Adipocyte (in vitro differentiated cells): ENCODE measurements at regions not wholly inside any gene's neighbourhood (a gene's known extent, or its start where the extent isn't known, plus 50 kb on each side); places are given as distances from the start of the nearest gene placed in this dataset.

Experiments
- DNase-seq: peaks from one replicate; pipeline ENCODE4 v3.0.0-alpha.2; 2015; ENCODE audit warnings: low read depth
- H3K27me3 ChIP-seq: replicated peaks from 2 replicates; pipeline ENCODE4 v1.7.0; 2013; ENCODE audit warnings: mild to moderate bottlenecking, low read length, moderate library complexity; ENCODE audit not compliant: control insufficient read depth, insufficient read depth
- H3K36me3 ChIP-seq: 2 replicates; pipeline ENCODE4 v1.7.0; 2013; ENCODE audit warnings: low read length, mild to moderate bottlenecking, moderate library complexity; ENCODE audit not compliant: control insufficient read depth, insufficient read depth, severe bottlenecking
- H3K4me1 ChIP-seq: 2 replicates; pipeline ENCODE4 v1.7.0; 2013; ENCODE audit warnings: mild to moderate bottlenecking, low read length, moderate library complexity; ENCODE audit not compliant: control insufficient read depth, insufficient read depth
- H3K4me3 ChIP-seq: 2 replicates; pipeline ENCODE4 v1.7.0; 2013; ENCODE audit warnings: mild to moderate bottlenecking, low read length, moderate library complexity
- H3K9ac ChIP-seq: 2 replicates; pipeline ENCODE4 v1.7.0; 2013; ENCODE audit warnings: mild to moderate bottlenecking, low read length, moderate library complexity
- H3K9me3 ChIP-seq: 2 replicates; pipeline ENCODE4 v1.7.0; 2013; ENCODE audit warnings: mild to moderate bottlenecking, low read length, moderate library complexity; ENCODE audit not compliant: control insufficient read depth

DNA sequence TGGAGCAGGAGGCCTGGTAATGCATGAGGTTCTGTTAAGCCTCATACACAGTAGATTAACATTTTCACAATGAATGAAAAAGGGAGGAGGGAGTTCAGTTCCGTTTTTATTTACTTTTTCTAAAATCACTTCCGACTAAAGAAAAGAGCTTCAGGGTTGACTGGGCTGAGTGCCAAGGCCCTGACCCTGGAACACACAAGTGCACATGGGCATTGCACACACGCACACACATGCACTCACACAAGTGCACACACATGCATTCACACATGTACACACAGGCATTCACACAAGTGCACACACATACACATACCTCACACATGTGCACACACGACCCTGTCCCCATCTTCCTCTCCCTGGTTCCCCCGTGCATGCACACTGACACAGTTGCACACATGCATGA, 303.3 kb downstream of the BRD1 start:
- Histone ChIP-seq H3K9ac (no peak overlapping the region), H3K36me3 (no peaks in the 10 kb centered on the region), H3K4me3 (no peak overlapping the region), H3K27me3 (peaks cover under 1% of the 10 kb centered on the region), H3K4me1 (no peaks in the 10 kb centered on the region), H3K9me3 (peaks cover 4% of the 10 kb centered on the region)
- no peak for DNase-seq

DNA sequence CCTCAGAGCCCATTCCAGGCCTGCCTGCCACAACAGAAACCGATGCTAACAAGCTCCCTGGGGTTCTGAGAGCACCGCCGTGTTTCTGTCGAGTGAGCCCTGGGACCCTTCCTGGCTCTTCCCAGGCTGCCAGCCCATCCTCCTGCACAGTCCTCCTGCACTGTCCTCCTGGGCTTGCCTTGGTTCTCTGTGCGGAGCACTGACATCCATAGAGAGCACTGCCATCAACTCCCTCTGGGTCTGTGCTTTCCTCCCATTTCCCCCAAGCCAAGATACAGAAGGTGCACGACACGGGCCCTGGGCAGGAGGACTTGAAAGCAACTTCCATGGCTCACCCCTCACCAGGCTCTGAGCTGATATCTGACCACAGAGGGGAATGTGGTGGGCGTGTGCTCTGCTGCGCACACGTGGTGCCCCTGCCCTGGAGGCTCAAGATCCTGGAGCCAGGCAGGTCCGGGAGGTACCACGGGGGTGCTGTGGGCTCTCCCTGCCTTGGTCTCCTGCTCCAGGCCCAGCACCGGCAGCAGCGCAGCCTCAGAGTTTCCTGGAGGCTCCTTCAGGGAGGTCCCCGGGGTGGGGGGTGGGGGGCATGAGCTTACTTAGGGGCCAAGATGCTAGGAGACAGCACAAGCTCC, 304.2 kb downstream of the BRD1 start:
- Histone ChIP-seq H3K36me3 (no peaks in the 10 kb centered on the region), H3K27me3 (peaks cover 4% of the 10 kb centered on the region), H3K9me3 (peaks cover 4% of the 10 kb centered on the region), H3K4me3 (no peak overlapping the region), H3K9ac (no peak overlapping the region), H3K4me1 (no peaks in the 10 kb centered on the region)
- DNase-seq: no peak

DNA sequence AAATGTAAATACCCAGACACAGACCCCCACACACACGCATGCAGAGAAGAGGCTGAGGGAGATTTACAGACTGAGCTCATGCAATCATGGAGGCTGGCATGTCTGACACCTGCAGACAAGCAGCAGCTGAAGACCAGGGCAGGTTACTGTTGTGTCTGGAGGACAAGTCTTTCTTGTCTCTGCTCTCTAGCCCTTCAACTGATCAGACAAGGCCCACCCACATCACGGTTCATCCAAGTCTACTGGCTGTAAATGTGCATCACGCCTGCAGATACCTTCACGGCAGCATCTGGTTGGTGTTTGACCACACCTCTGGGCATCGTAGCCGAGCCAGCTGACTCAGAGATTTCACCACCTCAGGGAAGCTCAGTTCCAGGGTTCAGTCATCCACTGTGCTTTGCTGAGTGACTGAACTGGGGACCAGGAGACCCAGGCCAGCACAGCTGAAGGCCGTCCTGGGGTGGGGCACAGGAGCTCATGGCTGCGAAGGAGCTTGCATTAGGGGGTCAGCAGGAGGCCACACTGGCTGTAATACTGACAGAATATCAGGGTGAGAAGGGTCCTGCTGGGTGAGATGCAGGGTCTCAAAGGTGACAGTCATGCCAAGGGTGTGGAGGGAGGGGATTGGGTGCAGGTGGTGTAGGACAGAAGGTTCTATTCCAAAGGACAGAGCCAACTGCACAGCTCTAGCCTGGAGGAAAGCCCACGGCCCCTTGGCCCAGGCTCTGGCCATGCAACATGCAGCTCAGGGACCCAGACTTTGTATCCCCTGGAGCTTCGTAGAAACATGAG, 304.9 kb downstream of the BRD1 start:
- Histone ChIP-seq H3K36me3 (no peaks in the 10 kb centered on the region), H3K9me3 (peaks cover 4% of the 10 kb centered on the region), H3K4me3 (no peak overlapping the region), H3K9ac (no peak overlapping the region), H3K4me1 (no peaks in the 10 kb centered on the region), H3K27me3 (peaks cover 4% of the 10 kb centered on the region)
- DNase-seq: no peak

DNA sequence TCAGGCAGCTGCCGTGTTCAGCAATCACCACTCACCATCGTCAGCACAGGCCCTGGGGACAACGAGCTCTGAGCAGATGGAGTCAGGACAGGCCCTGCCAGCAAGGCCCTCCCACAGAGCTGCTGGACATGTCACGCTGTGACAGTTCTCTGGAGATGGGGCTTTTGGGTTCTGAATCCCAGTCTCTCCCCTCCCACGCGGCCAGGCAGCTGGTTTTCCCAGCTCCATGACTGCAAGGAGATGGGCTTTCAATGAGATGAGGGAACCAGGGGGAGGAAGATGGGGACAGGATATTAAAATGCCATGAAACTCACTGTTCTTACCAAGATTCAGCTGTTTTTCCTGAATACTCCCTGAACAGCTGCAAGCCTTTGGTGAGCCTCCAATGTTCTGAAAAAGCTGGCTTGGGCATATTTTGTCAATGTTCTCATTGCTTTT, 305.9 kb downstream of the BRD1 start:
- Histone ChIP-seq H3K9ac (no peak overlapping the region), H3K4me1 (no peaks in the 10 kb centered on the region), H3K9me3 (peaks cover 4% of the 10 kb centered on the region), H3K4me3 (no peak overlapping the region), H3K27me3 (peaks cover 4% of the 10 kb centered on the region), H3K36me3 (no peaks in the 10 kb centered on the region)
- DNase-seq: no peak

DNA sequence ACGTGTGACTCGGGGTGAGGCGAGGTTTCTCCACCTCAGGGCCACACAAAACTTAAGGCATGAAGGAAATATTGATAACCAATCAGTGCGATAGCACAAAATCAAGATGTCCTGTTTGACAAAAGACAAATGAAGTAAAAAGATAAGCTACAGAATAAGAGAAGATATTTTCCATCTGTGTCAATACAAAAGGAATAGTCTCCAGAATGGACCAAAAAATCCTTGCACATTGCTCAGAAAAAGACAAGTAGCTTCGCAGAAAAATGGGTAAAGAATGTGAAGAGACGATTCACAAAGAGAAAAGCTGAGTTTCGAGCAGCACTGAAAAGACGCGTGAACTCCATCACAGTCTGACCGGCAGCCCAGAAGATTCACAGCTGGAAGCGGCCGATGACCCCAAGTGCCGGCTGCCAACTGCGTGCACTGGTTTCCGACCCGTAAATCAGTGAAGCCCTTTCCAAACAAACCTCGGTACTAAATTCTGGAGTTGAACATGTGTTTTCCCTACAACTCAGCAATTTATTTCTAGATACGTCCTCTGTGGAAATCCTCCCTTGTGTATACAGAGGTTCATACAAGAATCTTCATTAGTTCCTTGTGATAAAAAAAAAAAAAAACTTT, 308.4 kb downstream of the BRD1 start:
- H3K4me1 ChIP-seq: no peaks in the 10 kb centered on the region
- DNase-seq: no peak

DNA sequence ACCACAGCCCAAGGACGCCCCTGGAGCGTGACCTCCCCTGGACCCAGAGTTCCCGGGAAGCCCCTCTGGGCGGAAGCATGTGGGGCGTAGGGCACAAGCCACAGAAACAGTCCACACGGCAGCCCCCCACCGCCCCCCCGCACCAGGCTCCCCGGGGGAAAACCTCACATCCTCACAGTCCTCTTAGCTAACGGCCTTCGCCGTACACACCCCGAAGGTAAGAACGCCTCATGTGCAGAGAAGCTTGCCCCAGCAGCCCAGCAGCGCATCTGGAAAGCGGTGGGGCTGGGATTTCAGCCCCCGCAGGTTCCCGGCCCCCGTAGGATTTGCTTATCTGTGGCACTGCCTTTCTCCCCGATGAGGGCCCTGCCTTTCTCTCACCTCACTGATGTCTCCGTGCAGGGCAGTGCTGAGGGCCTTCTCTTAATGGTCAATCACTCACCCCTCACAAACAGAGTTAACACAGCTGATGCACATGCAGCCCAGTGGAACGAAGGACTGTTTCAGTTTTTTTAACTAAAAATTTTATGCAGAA, 309.2 kb downstream of the BRD1 start:
- DNase-seq: no peak
- Histone ChIP-seq H3K4me1 (no peaks in the 10 kb centered on the region), H3K9me3 (peaks cover 4% of the 10 kb centered on the region), H3K9ac (no peak overlapping the region), H3K4me3 (no peak overlapping the region), H3K36me3 (no peaks in the 10 kb centered on the region), H3K27me3 (peaks cover 4% of the 10 kb centered on the region)

More for the DNA sequence above, 308.4 kb downstream of the BRD1 start:
- Histone ChIP-seq H3K9ac (no peak overlapping the region), H3K36me3 (no peaks in the 10 kb centered on the region), H3K4me3 (no peak overlapping the region), H3K27me3 (peaks cover 4% of the 10 kb centered on the region), H3K9me3 (peaks cover 4% of the 10 kb centered on the region)

DNA sequence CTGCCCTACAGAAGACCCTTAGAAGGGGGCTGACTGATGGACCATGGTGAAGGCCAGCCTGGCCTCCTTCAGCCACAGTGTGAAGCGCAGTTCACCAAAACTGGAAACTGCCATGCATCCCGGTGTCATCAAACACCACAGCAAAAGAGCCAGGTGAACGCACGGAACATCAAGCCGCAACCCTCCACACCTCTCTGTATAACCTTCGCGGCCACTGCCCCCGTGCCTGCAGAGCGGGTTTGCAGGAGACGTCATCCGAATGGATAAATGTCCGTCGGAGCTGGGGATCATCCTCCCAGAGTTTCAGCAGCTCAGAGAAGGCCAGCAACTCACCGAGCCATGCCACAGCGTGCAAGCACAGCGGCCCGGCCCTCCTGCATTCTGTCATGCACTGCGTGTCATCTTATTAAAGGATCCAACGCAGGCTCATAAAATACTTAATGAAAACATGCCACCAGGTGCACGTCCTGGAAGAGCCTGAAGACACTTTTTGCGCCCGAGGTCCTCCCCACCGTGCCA, 309.9 kb downstream of the BRD1 start:
- peaks cover 4% of the 10 kb centered on the region for H3K9me3 ChIP-seq
- H3K36me3 ChIP-seq: no peaks in the 10 kb centered on the region
- peaks cover 4% of the 10 kb centered on the region for H3K27me3 ChIP-seq
- no peaks in the 10 kb centered on the region for H3K4me1 ChIP-seq
- no peak for DNase-seq
- no peak overlapping the region for H3K9ac ChIP-seq
- no peak overlapping the region for H3K4me3 ChIP-seq

DNA sequence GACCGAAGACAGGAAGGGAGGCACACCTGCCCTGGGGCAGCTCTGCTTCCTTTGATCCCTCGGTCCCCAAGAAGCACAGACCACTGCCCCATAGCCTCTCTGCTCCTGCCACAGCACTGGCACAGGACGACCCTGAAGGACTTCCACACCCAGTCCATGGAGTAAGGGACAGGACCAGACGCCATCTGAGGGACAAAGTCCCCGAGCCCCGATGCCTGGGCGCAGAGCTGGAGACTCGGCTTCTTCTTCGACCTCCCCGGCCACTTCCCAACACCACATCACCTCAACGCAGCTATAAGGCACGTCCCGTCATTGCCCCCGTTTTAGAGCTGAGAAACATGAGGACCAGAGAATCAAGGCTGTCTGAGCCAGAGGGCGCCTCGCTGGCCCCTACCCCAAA, 310.5 kb downstream of the BRD1 start:
- Histone ChIP-seq H3K9me3 (peaks cover 4% of the 10 kb centered on the region), H3K27me3 (peaks cover 4% of the 10 kb centered on the region), H3K4me3 (no peak overlapping the region), H3K9ac (no peak overlapping the region), H3K4me1 (no peaks in the 10 kb centered on the region), H3K36me3 (no peaks in the 10 kb centered on the region)
- no peak for DNase-seq

DNA sequence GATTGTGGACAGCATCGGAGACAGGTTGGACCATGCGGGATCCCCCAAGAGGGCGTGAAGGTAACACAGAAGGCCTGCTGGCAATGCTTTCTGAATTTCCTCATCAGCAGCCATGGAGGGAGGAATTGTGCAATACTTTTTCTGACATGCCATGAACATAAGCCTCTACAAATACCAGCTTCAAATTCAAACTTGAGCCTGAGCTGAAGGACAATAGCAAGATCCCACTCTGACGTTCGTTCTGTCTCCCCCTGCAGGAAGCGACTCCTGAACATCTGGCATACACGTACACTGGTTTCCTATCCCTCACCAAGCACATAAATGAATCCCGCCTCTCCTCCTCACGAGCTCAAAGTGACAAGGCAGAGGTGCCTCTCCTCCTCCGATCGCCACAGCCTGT, 312.2 kb downstream of the BRD1 start:
- Histone ChIP-seq H3K9ac (no peak overlapping the region), H3K36me3 (no peaks in the 10 kb centered on the region), H3K4me1 (no peaks in the 10 kb centered on the region), H3K9me3 (peaks cover 4% of the 10 kb centered on the region), H3K27me3 (peaks cover 4% of the 10 kb centered on the region), H3K4me3 (no peak overlapping the region)
- no peak for DNase-seq

DNA sequence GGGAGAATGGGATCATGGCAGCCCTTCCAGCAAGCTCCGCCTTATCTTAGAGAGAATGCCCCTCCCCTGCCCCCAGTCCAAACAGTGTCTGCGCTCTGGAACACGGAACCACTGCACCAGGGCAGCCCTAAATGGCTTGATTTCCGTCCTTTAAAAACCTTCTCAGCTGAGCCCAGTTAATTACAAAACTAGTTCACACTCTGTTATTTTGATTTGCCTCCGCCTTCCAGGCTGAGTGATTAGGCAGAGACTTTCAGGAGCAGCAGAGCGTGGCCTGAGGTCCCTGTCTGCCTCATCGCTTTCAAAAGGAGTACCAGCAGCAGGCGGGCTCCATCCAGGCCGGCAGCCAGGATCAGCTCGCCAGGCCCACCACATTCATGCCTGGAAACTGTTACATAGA, 313.0 kb downstream of the BRD1 start:
- DNase-seq: no peak
- peaks cover 4% of the 10 kb centered on the region for H3K27me3 ChIP-seq
- no peak overlapping the region for H3K4me3 ChIP-seq
- H3K9me3 ChIP-seq: peaks cover 4% of the 10 kb centered on the region
- no peak overlapping the region for H3K9ac ChIP-seq
- H3K36me3 ChIP-seq: no peaks in the 10 kb centered on the region
- no peaks in the 10 kb centered on the region for H3K4me1 ChIP-seq

DNA sequence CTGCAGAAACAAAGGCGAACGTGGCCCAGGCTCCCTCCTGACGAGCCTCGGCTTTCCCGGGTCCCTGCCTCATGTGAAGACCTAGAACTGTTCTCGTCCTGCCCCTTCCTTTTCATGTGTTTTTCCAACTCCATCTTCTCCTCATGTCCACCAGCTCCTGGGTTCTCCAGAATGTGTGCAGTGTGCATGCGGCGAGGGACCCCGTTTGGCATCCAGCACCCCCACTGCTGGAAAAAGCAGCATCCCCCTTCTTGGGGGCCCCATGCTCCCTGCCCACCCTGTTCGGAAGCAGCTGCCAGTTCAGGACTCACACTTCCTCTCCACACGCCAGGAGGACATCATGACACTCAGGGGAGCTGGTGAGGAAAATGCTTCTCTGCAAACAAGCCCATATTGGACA, 313.5 kb downstream of the BRD1 start:
- DNase-seq: no peak
- no peak overlapping the region for H3K4me3 ChIP-seq

More for the DNA sequence above, 313.5 kb downstream of the BRD1 start:
- Histone ChIP-seq H3K36me3 (no peaks in the 10 kb centered on the region), H3K4me1 (no peaks in the 10 kb centered on the region), H3K9me3 (peaks cover 4% of the 10 kb centered on the region), H3K27me3 (peaks cover 2% of the 10 kb centered on the region), H3K9ac (no peak overlapping the region)
